Small intestine (tissue), 7 donors: ENCODE measurements at regions not wholly inside any gene's neighbourhood (a gene's known extent, or its start where the extent isn't known, plus 50 kb on each side); places are given as distances from the start of the nearest gene placed in this dataset.

Source experiments
- DNase-seq, 2 donors: peaks; one replicate each; pipeline versions ENCODE4 v3.0.0 to v3.0.0-alpha.2; 2013
- FAIRE-seq: peaks from 2 replicates; lab custom pipeline; 2012; peaks lifted over from hg19 to GRCh38; lab: Jason Lieb, UNC
- H3K27ac ChIP-seq, 3 donors: one replicate each; pipeline ENCODE4 v1.5.1; 2013; ENCODE audit warnings: low read length in 2 of 3, mild to moderate bottlenecking in 2 of 3, control low read depth in 1 of 3, inconsistent platforms in 1 of 3, low read depth in 1 of 3, moderate library complexity in 1 of 3
- H3K27me3 ChIP-seq, 3 donors: one replicate each; pipeline ENCODE4 v1.6.1; 2013; ENCODE audit warnings: low read length in 3 of 3, inconsistent platforms in 1 of 3; ENCODE audit not compliant: control insufficient read depth in 3 of 3, insufficient read depth in 3 of 3
- H3K36me3 ChIP-seq, 3 donors: one replicate each; pipeline ENCODE4 v1.6.1; 2013; ENCODE audit warnings: low read length in 3 of 3, inconsistent platforms in 1 of 3, low read depth in 1 of 3, mild to moderate bottlenecking in 1 of 3, moderate library complexity in 1 of 3; ENCODE audit not compliant: control insufficient read depth in 3 of 3, insufficient read depth in 2 of 3
- H3K4me1 ChIP-seq, 3 donors: one replicate each; pipeline ENCODE4 v1.6.1; 2013; ENCODE audit warnings: low read length in 2 of 3, inconsistent platforms in 1 of 3, low read depth in 1 of 3, mild to moderate bottlenecking in 1 of 3, moderate library complexity in 1 of 3; ENCODE audit not compliant: control insufficient read depth in 3 of 3, insufficient read depth in 2 of 3
- H3K4me3 ChIP-seq, 3 donors: one replicate each; pipeline ENCODE4 v1.5.1; 2013; ENCODE audit warnings: low read length in 3 of 3, control low read depth in 1 of 3, inconsistent platforms in 1 of 3, low read depth in 1 of 3, mild to moderate bottlenecking in 1 of 3, moderate library complexity in 1 of 3
- H3K9me3 ChIP-seq, 2 donors: one replicate each; pipeline ENCODE4 v1.6.1; 2013; ENCODE audit warnings: low read depth in 1 of 2, low read length in 1 of 2; ENCODE audit not compliant: control insufficient read depth in 2 of 2, insufficient read depth in 1 of 2
- WGBS, 3 donors: extraction: QIAGEN DNeasy Blood & Tissue Kit; methylation state at CpG; one replicate each; pipeline ENCODE4 v1.1.7; 2013; 5-methylcytosine and 5-hydroxymethylcytosine counted together
- donor health status: healthy with polysubstance abuse.
- donor health status: control.
- donor health status: control.
- donor health status: Bipolar disorder and iron deficiency.
- donor health status: healthy.

DNA sequence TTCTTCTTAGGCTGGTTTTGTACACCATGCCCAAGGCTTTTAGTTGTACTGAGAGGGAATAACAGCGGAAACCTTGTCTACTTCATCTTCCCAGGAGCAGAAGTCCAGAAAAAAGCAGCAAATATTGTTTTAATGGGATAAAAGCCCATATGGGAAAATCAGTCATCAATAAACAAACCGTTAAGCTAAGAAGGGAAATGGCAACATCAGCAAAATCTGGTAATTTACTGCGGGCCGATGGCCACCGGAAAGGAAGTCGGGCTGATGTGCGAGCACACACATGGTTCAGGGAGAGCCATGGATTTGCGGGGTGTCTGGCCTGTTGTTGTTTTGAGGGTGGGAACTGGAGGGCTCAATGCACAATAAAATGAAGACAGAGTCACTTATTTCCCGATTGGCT is 300.7 kb upstream of the RAB6C start:
- H3K4me3 ChIP-seq = no peak overlapping the region
- H3K27ac ChIP-seq = no peak overlapping the region
- no peaks in the 10 kb centered on the region for H3K27me3 ChIP-seq
- FAIRE-seq (no peak), DNase-seq (no peak)
- no peaks in the 10 kb centered on the region for H3K36me3 ChIP-seq
- no peaks in the 10 kb centered on the region for H3K4me1 ChIP-seq
- H3K9me3 ChIP-seq = no peaks in the 10 kb centered on the region
- 82 to 86% (median 85%) methylated on average over 9 of the region's 9 CpGs for WGBS, 3 donors

DNA sequence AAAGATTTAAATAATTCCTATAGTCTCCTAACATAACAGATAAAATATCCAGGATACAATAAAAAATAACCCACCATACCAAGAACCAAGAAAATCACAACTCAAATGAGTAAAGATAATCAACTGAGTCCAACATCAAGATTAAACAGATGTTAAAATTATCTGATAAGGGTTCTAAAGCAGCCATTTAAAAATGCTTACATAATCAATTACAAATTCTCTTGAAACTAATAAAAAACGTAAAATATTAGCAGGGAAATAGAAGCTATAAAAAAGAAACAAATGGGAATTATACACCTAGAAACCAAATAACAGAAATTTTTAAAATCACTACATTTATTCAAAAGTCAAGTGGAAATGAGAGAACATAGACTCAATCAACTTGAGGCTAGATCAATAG is 297.7 kb upstream of the RAB6C start:
- WGBS, 3 donors = 63 to 85% (median 74%) methylated on average over 1 of the region's 1 CpG
- no peak for FAIRE-seq
- Histone ChIP-seq H3K36me3 (no peaks in the 10 kb centered on the region), H3K27me3 (no peaks in the 10 kb centered on the region), H3K4me1 (no peaks in the 10 kb centered on the region), H3K27ac (no peak overlapping the region), H3K4me3 (no peak overlapping the region), H3K9me3 (no peaks in the 10 kb centered on the region)
- no peak for DNase-seq

DNA sequence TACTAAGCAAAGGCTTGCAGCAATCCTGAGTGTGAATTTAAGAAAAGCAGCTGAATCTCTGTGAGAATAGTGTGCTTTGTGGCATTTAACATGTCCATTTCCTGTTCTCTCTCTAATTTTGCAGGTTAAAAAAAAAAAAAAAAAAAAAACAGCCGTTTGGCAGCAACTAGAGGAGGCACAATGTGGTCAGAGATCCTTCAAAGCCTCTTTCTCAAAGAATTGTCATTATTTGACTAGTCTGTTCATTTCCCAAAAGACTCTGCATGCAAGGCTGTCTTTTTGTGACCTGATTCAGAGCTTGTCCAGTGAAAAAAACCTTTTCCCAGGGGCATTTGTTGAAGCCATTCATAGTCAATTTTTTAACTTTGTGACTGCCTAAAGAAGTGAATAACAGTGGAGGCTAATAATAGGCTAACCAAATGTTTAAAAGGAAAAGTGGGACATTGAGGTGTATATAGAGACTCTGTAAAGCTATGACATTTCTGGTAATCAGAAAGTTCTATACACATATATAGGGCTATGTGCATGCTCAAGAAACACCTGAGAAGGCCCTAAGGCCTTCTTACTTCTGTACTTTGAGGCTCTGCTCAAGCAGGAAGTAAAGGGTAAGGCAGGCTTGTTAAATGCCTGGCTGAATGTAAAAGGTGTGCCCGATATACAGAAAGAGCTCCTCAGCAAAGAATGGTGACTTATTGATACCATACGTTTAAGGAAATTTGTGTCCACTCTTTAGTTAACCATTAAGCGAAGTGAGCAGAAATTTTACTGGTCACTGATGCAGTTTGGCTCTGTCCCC is 289.6 kb upstream of the RAB6C start:
- Histone ChIP-seq H3K4me3 (no peak overlapping the region), H3K27me3 (no peaks in the 10 kb centered on the region), H3K9me3 (peaks cover 0 to 3% of the 10 kb centered on the region in 2 donors), H3K36me3 (no peaks in the 10 kb centered on the region), H3K4me1 (no peaks in the 10 kb centered on the region), H3K27ac (no peak overlapping the region)
- DNase-seq (no peak), FAIRE-seq (no peak)
- WGBS, 3 donors = 70 to 74% (median 72%) methylated on average over 4 of the region's 4 CpGs

DNA sequence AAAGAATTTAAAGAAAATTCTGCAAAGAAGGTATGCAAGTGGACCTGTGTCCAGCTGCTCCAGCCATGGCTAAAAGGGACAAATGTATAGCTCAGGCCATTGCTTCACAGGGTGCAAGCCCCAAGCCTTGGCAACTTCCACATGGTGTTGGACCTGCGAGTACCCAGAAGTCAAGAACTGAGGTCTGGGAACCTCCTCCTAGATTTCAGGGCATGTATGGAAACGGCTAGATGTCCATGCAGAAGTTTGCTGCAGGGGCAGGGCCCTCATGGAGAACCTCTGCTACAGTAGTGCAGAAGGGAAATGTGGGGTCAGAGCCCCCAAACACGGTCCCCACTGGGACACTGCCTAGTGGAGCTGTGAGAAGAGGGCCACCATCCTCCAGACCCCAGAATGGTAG is 284.0 kb upstream of the RAB6C start:
- no peak overlapping the region for H3K27ac ChIP-seq
- no peaks in the 10 kb centered on the region for H3K36me3 ChIP-seq
- FAIRE-seq (no peak), DNase-seq (no peak)
- no peaks in the 10 kb centered on the region for H3K9me3 ChIP-seq
- no peak overlapping the region for H3K4me3 ChIP-seq
- no peaks in the 10 kb centered on the region for H3K27me3 ChIP-seq
- 66 to 78% (median 67%) methylated on average over 3 of the region's 3 CpGs for WGBS, 3 donors
- peaks cover 0 to 3% (median 0%) of the 10 kb centered on the region in 3 donors for H3K4me1 ChIP-seq

DNA sequence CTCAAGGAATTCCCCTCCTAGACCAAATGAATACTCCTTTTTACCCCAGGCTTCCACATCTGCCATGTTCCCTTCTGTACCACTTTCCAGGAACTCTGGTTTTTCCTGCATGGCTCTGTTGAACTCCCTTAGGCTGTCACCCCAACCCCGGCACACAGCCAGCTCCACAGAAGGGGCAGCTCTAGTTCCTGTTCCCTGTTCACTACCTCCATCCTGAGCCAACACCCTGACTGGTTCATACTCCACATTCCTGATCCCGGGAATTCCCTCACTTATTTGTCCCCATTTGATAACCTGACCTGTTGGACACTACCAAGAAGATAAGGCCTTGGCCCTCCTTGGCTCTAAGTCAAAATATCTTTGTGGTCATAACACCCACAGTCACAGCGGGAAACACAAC is 280.9 kb upstream of the RAB6C start:
- Histone ChIP-seq H3K9me3 (peaks cover 0 to 5% of the 10 kb centered on the region in 2 donors), H3K27ac (peak overlapping the region in 1 of 3 donors; percentile 20), H3K27me3 (no peaks in the 10 kb centered on the region), H3K4me1 (peaks cover 0 to 3% (median 0%) of the 10 kb centered on the region in 3 donors), H3K4me3 (no peak overlapping the region), H3K36me3 (no peaks in the 10 kb centered on the region)
- peak in 1 of 2 donors; percentile 22 for DNase-seq
- WGBS, 3 donors = 30 to 80% (median 60%) methylated on average over 3 of the region's 3 CpGs
- no peak for FAIRE-seq

DNA sequence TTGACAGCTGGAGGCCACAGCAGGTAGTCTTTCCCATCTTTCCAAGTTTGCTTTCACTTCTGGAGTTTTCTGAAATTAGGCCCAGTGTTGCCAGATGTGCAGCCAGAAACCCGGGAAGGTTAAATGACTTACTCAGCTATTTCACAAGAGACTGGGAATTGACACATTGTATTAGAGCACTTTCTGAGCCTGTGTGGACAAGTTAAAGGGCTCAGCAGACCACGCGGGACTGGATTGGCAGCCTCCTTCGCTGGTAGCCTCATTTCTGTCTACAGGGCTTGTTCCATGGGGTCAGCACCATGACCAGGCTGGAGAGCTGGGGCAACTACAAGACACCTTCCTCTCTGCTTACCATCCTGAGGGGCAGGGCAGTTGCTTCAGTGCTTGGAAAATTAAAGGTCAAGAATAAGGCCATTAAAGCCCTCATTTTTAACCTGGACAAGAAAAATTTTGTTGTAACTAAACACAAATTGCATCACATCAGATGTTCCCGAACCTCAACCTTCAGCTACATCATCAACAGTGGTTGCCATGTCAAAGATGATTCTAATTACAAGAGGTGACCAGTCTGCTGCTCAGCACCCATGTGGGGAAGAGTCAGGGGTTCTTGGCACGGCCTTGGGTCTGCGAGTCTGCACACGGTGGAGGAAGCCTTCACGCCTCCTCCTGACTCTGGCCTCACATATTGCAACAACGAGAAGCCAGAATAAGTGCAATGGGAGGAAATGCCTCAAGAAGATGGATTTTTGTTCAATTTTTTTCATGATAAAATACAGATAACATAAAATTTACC is 279.5 kb upstream of the RAB6C start:
- WGBS, 3 donors = 77 to 82% (median 80%) methylated on average over 10 of the region's 10 CpGs
- Histone ChIP-seq H3K27me3 (no peaks in the 10 kb centered on the region), H3K36me3 (no peaks in the 10 kb centered on the region), H3K4me3 (no peak overlapping the region), H3K9me3 (peaks cover 0 to 10% of the 10 kb centered on the region in 2 donors), H3K27ac (no peak overlapping the region), H3K4me1 (peaks cover 0 to 3% (median 0%) of the 10 kb centered on the region in 3 donors)
- FAIRE-seq (no peak), DNase-seq (no peak)

DNA sequence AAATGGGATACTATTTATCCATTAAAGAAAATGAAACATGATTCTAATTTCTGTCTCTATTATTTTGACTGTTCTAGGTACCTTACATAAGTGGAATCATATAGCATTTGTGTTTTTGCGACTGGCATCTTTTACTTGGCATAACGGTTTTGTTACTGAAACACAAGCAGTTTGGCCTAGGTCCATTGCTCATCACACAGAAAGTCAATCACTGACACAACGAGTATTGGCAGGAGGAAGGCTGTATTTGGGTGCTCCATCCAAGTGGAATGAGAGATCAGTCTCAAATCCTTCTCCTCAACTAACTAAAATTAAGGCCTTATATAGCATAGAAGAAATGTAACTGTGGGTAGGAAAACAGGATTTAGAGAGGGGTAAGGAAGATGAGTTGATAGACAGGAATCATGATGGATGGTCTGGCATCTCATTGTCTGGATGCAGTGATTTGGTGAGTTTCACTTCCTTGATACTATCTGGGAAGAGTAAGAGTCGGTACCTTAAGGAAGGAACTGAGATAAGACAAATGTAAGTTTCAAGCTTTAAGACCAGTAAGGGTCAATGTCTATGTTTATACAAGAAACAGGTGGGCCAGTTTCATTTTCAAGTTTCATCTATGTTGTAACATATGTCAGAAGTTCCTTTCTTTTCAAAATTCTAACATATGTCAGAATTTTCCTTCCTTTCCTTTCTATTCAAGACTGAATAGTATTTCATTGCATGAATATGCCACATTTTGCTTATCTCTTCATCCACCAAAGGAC is 276.9 kb upstream of the RAB6C start:
- Histone ChIP-seq H3K4me3 (no peak overlapping the region), H3K27ac (peak overlapping the region in 1 of 3 donors; percentile 64), H3K27me3 (no peaks in the 10 kb centered on the region), H3K36me3 (no peaks in the 10 kb centered on the region), H3K4me1 (peaks cover 0 to 3% (median 0%) of the 10 kb centered on the region in 3 donors), H3K9me3 (peaks cover 0 to 10% of the 10 kb centered on the region in 2 donors)
- FAIRE-seq = no peak
- peak in 1 of 2 donors; percentile 61 for DNase-seq
- 64 to 76% (median 68%) methylated on average over 4 of the region's 4 CpGs for WGBS, 3 donors

DNA sequence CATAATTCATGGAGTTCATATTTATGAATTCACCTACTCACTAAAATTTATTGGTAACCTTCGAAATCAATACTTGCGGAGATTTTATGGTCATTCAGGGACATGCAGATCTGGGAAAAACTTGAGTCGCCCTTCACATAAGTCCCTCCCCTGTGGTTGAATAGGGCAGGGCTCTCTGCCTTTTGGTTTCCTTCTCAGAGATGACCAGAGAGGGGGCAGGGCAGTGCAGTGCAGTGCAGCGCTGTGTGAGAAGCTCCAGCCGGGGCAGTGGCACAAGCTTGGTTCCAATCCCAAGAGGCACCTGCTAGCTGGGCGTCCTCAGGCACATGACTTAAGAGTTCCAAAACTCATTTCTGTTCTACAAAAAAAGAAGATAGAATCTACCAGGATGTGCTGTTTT is 274.4 kb upstream of the RAB6C start:
- no peak for FAIRE-seq
- H3K4me3 ChIP-seq = no peak overlapping the region
- H3K9me3 ChIP-seq = peaks cover 0 to 10% of the 10 kb centered on the region in 2 donors
- 87 to 91% (median 90%) methylated on average over 6 of the region's 6 CpGs for WGBS, 3 donors
- no peak overlapping the region for H3K27ac ChIP-seq
- no peaks in the 10 kb centered on the region for H3K36me3 ChIP-seq
- H3K27me3 ChIP-seq = no peaks in the 10 kb centered on the region
- DNase-seq = no peak
- H3K4me1 ChIP-seq = peaks cover 0 to 10% (median 0%) of the 10 kb centered on the region in 3 donors
